ENCODE measurements at regions not wholly inside any gene's neighbourhood (a gene's known extent, or its start where the extent isn't known, plus 50 kb on each side); places are given as distances from the start of the nearest gene placed in this dataset.

DNA sequence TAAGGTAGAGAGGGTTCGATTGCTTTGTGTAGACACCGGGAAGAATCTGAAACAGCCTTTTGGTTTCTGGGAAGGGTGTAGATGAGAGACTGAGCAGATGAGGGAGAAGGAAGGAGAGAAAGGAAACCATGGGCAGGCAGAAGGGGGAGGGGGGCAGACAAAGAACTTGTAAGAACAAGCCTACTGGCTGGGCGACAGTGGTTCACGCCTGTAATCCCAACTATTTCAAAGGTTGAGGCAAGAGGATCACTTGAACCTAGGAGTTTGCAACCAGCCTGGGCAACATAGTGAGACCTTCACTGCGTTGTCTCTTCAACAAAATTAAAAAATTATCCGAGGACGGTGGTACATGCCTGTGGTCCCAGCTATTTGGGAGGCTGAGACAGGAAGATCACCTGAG is 106.2 kb downstream of the TM2D1 start (continued):
- TF ChIP-seq FOSL2 (IDR thresholded peaks at IDR 0.05; ENCODE audit: borderline replicate concordance, low read depth) (no peak), JUND (IDR thresholded peaks at IDR 0.05) (no peak), USF2 (IDR thresholded peaks at IDR 0.05; ENCODE audit: borderline replicate concordance, low read depth, low read length) (no peak), RAD21 (IDR thresholded peaks at IDR 0.05; ENCODE audit: low read length) (no peak)

DNA sequence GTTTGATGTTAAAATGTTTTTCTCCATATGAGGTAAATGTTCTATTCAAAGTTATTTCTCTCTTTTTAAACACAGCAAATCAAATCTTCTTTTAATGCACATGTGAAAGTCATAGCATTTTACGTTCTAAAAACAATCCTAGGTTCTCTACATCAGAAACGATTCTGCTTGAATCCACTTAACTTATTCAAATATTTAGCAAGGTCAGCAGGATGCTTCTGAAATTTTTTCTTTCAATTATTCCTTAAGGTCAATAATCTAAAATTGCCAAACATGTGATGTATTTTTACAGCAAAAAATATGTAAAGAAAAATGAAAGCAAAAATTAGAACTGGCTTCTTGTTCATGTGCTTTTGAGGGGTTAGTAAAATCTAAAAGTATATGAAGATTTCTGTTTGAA is 106.7 kb downstream of the TM2D1 start:
- Histone ChIP-seq H4K20me1 (ENCODE audit: insufficient read depth) (no peaks in the 10 kb centered on the region), H3K27ac (ENCODE audit: low read depth in 2 of 2, low read length in 1 of 2) (no peak overlapping the region), H3K27me3 (ENCODE audit: insufficient read depth) (no peaks in the 10 kb centered on the region), H3K4me1 (ENCODE audit: control insufficient read depth in 1 of 2, insufficient read depth in 2 of 2, low read depth in 1 of 2, low read length in 1 of 2) (no peaks in the 10 kb centered on the region), H3K9me2 (no peaks in the 10 kb centered on the region), H3K9ac (no peak overlapping the region), H2AFZ (ENCODE audit: low read depth) (no peak overlapping the region), H3K79me2 (ENCODE audit: insufficient read depth) (no peaks in the 10 kb centered on the region), H3K9me3 (no peaks in the 10 kb centered on the region), H3K4me2 (no peak overlapping the region), H3F3A (replicated peaks; ENCODE audit: insufficient read depth) (no peaks in the 10 kb centered on the region), H3K36me3 (replicated peaks in 1 of 2; ENCODE audit: control insufficient read depth in 1 of 2, insufficient read depth in 2 of 2, low read length in 1 of 2) (no peaks in the 10 kb centered on the region), H3K4me3 (ENCODE audit: low read depth in 2 of 2, low read length in 1 of 2) (no peak overlapping the region)
- no peak for TF ChIP-seq NRF1 (IDR thresholded peaks at IDR 0.05; ENCODE audit: low read depth, low read length)
- no peak for TF ChIP-seq IRF3 (IDR thresholded peaks at IDR 0.05; ENCODE audit: low read depth, low read length)
- TF ChIP-seq PBX3 (IDR thresholded peaks at IDR 0.05): no peak
- TF ChIP-seq FOSL2 (IDR thresholded peaks at IDR 0.05; ENCODE audit: borderline replicate concordance, low read depth): no peak
- TF ChIP-seq REST (IDR thresholded peaks at IDR 0.05; ENCODE audit: low read depth, low read length): no peak
- no peak for TF ChIP-seq SMC3 (IDR thresholded peaks at IDR 0.05; ENCODE audit: low read depth, low read length)
- TF ChIP-seq RAD21 (IDR thresholded peaks at IDR 0.05; ENCODE audit: low read length): no peak
- TF ChIP-seq ELF1 (IDR thresholded peaks at IDR 0.05): no peak
- no peak for TF ChIP-seq EZH2phosphoT487 (IDR thresholded peaks at IDR 0.05; ENCODE audit: borderline replicate concordance, low read depth)
- TF ChIP-seq USF2 (IDR thresholded peaks at IDR 0.05; ENCODE audit: borderline replicate concordance, low read depth, low read length): no peak
- TF ChIP-seq MXI1 (IDR thresholded peaks at IDR 0.05; ENCODE audit: low read depth, low read length): no peak
- TF ChIP-seq YY1 (IDR thresholded peaks at IDR 0.05; ENCODE audit: low read depth): no peak
- no peak for TF ChIP-seq FOXJ3 (CRISPR knock-in tag; IDR thresholded peaks at IDR 0.05)
- no peak for TF ChIP-seq CHD2 (IDR thresholded peaks at IDR 0.05; ENCODE audit: low read length, partially characterized antibody)
- TF ChIP-seq RCOR1 (IDR thresholded peaks at IDR 0.05; ENCODE audit: low read length): no peak
- TF ChIP-seq, protein P1, sequence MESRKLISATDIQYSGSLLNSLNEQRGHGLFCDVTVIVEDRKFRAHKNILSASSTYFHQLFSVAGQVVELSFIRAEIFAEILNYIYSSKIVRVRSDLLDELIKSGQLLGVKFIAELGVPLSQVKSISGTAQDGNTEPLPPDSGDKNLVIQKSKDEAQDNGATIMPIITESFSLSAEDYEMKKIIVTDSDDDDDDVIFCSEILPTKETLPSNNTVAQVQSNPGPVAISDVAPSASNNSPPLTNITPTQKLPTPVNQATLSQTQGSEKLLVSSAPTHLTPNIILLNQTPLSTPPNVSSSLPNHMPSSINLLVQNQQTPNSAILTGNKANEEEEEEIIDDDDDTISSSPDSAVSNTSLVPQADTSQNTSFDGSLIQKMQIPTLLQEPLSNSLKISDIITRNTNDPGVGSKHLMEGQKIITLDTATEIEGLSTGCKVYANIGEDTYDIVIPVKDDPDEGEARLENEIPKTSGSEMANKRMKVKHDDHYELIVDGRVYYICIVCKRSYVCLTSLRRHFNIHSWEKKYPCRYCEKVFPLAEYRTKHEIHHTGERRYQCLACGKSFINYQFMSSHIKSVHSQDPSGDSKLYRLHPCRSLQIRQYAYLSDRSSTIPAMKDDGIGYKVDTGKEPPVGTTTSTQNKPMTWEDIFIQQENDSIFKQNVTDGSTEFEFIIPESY (IDR thresholded peaks at IDR 0.05; ENCODE audit: borderline replicate concordance, low read depth): no peak
- WGBS (ENCODE audit: low lambda C conversion rate): 87% methylated on average over 2 of the region's 2 CpGs
- no peak for DNase-seq
- ChIA-PET CTCF (no interaction called here), POLR2A (no interaction called here)
